EH (cell line): ENCODE measurements at regions not wholly inside any gene's neighbourhood (a gene's known extent, or its start where the extent isn't known, plus 50 kb on each side); places are given as distances from the start of the nearest gene placed in this dataset.
"Not testable (repeated sequence)": the region's sequence is repeated elsewhere in the genome, so short reads cannot be mapped to it uniquely, and the experiment has no call there.

ENCODE experiments used
- DNase-seq: peaks from one replicate; pipeline ENCODE4 v3.0.0-alpha.2; 2015; ENCODE audit warnings: low read depth

DNA sequence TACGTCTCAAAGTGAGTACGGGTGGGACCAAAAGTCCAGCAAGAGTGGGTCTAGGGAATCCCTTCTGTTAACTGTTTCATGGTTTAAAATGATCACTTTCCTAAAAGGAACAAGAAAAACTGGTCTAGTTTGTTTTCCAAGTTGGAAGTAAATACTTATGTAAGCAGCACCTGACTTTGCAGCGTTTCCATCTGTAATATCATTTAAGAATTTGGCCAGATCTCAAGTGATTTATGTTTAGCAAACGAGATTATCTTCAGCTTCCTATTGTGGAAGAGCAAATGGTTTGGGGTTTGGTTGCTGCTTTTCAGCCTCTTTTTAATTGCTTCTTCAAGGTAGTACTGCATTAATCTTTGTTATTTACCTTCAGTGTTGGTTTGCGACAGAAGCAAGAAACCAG lies 50.4 kb downstream of the FHIP1A start:
- DNase-seq, result no peak

DNA sequence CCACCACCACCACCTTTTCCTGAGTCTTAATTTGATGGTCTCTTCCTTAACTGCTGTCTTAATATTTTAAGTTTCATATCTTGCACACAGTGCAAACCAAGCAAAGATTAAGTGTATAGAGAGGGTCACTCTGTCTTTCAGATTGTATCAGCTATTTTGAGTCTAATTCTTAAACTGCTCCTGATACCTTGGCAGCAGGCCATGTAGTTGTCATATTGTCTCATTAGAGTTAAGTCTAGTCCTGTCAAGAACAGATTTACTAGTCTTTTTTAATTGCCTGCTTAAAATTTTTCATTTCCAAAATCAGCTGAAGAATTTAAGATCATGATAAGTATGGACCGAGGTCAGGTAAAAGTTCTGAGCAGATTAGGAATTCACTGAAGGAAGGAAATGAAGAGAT lies 51.5 kb downstream of the FHIP1A start:
- DNase-seq, result no peak

GRCh38 chr4:151462554-151462953 lies 53.6 kb downstream of the FHIP1A start:
- DNase-seq, result no peak

GRCh38 chr4:151468715-151469696 lies 60.0 kb downstream of the FHIP1A start:
- peak; percentile 9 for DNase-seq

- DNase-seq, result peak; percentile 6
Measured at GRCh38 chr4:151469970-151470369, 61.0 kb downstream of the FHIP1A start.

DNA sequence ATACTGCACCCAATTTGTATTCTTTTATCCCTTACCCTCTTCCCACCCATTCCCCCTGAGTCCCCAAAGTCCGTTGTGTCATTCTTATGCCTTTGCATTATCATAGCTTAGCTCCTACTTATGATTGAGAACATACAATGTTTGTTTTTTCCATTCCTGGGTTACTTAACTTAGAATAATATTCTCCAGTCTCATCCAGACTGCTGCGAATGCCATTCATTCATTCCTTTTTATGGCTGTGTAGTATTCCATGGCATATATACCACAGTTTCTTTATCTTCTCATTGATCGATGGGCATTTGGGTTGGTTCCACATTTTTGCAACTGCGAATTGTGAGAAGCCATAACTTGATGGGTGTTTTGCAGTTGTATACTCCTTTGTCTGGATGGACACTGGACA lies 62.8 kb downstream of the FHIP1A start:
- DNase-seq, result no peak

- DNase-seq, result no peak
Measured at GRCh38 chr4:151472297-151472696, 63.3 kb downstream of the FHIP1A start.

GRCh38 chr4:151472711-151473110 lies 63.7 kb downstream of the FHIP1A start:
- DNase-seq, result no peak

DNA sequence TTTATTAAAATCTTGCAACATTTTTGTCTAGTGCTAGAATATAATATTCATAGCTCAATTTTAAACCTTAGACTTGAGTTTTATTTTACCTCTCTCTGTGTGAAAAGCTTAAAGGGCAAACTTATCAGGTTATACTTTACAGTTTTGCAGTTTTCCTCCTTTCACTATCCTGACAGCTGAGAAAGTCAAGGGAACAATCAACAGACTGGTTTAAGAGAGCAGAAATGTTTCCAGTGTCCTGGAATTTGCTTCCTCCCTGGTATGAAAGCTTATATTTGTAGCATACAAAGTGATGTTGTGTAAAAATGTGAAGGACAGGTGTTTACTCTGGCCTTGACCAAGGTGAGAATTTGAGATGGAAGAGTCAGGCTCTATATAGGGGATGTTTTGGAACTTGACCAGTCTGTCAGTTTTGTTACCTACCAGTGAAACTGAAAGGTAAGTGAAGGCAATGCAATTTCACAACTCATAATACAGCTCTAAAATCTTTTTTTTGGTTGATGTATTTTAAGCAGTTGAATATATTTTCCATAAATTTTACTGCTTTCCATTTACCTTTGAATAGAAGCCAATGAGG lies 64.6 kb downstream of the FHIP1A start:
- DNase-seq, result no peak

DNA sequence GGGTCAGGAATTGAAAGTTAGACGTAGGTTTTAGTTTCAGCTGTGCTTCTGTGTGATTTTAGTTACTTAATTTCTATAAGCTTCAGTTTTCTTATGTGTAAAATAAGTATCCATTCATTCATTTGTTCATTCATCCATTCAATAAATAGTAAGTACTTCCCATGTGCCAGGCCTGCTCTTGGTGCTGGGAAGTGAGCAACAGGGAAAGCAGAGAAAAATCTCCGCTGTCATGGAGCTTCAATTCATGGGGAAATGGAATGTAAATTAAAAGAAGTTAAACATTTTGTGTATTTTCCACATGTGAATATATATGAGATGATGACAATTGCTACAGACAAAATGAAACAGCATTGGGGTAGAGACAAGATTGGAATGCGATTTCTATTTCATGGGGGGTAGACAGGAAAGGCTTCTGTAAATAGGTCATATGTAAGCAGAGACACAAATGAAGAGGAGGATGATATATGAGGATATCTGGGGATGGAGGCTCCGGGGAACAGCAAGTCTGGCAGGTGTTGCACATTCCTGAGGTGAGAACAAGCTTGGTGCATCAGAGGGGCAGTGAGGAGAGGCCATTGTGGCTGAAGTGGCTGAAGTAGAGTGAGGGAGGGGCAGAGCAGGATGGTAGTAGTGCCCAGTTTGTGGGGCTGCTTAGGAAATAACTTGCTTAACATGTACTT lies 66.2 kb downstream of the FHIP1A start:
- peak; percentile 18 for DNase-seq

DNA sequence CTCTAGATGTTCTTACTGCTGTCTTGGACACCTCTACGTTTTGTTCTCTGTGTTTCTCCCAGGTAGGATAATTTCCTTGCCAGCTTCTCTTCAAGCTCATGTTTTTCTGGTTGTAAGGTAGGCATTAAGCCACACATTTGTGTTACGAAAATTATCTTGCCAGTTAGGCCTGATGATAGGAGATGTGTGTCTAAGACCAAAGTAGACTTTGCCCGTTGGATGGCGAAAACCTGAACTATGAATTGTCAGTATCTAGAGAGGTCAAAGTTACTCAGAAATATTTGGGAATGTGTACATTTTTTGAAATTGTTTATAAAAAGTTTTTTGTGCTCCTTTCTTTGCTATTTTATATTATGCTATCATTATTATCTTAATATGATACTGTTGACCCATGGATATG lies 72.8 kb downstream of the FHIP1A start:
- no peak for DNase-seq

GRCh38 chr4:151484396-151485102 lies 75.6 kb downstream of the FHIP1A start:
- DNase-seq, result peak; percentile 94

DNA sequence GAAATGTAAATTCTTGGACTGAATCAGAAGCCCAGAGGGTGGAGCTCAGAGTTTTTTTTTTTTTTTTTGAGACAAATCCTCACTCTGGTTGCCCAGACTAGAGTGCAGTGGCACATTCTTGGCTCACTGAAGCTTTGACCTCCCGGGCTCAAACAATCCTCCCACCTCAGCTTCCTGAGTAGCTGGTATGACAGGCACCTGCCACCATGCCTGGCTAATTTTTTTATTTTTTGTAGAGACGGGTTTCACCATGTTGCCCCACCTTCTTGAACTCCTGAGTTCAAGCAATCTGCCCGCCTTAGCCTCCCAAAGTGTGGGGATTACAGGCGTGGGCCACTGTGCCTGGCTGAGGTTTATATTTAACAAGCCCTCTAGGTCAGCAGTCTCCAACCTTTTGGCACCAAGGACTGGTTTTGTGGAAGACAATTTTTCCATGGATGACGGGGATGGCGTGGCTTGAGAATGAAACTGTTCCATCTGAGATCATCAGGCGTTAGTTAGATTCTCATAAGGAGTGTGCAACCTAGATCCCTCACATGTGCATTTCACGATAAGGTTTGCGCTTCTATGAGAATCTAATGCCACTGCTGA lies 76.7 kb downstream of the FHIP1A start:
- peak; percentile 20 for DNase-seq

GRCh38 chr4:151486168-151486567 lies 77.2 kb downstream of the FHIP1A start:
- peak; percentile 94 for DNase-seq

DNA sequence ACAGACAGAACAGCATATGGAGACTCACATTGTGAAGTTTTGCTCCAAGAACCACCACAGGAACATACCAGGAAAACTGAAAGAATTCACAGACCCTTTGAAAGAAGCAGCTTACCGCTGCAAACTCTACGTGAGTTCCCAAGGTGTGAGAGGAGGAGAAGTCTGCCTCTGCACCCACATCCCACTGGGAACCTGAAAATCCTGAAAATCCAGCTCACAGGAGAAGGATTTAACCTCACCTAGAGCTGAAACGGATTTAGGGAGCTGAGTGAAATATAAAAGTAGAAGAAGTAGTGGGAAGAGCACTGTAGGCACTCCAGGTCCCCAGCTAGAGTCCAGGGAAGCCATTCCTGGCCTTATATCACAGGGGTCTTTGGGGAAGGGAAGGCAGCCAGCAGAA lies 80.0 kb downstream of the FHIP1A start:
- no peak for DNase-seq

- DNase-seq, result no peak
Measured at GRCh38 chr4:151489462-151490203, 80.7 kb downstream of the FHIP1A start.

DNA sequence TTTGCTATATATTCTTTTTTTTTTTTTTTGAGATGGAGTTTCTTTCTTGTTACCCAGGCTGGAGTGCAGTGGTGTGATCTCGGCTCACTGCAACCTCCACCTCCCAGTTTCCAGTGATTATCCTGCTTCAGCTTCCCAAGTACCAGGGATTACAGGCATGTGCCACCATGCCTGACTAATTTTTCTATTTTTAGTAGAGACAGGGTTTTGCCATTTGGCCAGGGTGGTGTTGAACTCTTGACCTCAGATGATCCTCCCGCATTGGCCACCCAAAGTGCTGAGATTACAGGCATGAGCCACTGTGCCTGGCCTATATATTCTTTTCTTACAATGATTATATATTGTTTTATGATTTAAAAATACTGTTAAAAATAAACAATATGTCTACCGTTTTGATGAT lies 86.6 kb downstream of the FHIP1A start:
- peak; percentile 4 for DNase-seq

- not testable (repeated sequence) for DNase-seq
Measured at GRCh38 chr4:151511548-151511947, 102.6 kb downstream of the FHIP1A start.

DNA sequence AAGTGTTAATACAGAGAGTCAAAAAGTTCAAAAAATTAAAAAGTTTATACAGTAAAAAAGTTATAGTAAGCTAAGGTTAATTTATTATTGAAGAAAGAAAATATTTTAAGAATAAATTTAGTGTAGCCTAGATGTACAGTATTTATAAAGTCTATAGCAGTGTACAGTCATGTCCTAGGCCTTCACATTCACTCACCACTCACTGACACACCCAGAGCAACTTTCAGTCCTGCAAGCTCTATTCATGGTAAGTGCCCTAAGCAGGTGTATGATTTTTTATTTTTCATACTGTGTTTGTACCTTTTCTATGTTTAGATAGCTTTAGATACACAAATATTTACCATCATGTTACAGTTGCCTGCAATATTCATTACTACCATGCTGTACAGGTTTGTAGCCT lies 108.9 kb downstream of the FHIP1A start:
- DNase-seq, result no peak

GRCh38 chr4:151518359-151518758 lies 109.4 kb downstream of the FHIP1A start:
- DNase-seq, result no peak
